GM12878 (cell line): ENCODE measurements at regions not wholly inside any gene's neighbourhood (a gene's known extent, or its start where the extent isn't known, plus 50 kb on each side); places are given as distances from the start of the nearest gene placed in this dataset.

Experiments used
- ATAC-seq: fragments of 200-7000 bp; cut with Tn5 transposase; 3 replicates; pipeline ENCODE4 v1.9.1; 2020; ENCODE audit warnings: mild to moderate bottlenecking, moderate library complexity
- BruUV-seq: library from RNA; stranded (reverse); fragments of 400-500 nt; replicated peaks from 2 replicates; lab custom pipeline; 2021; lab: Mats Ljungman, UMichigan
- CTCF ChIA-PET: fragments of 300-600 bp; sonication (Branson Sonifier 250); formaldehyde crosslinking; extraction: SDS; loops from one replicate; lab custom pipeline; 2021; ENCODE audit warnings: inconsistent platforms; lab: Yijun Ruan, JAX
- POLR2A ChIA-PET: fragments of 350-600 bp; formaldehyde crosslinking; extraction: SDS; loops from one replicate; lab custom pipeline; 2021; ENCODE audit warnings: inconsistent platforms; lab: Charles Lee
- RAD21 ChIA-PET: fragments of 300-600 bp; sonication (Branson Sonifier 250); formaldehyde crosslinking; loops from one replicate; lab custom pipeline; 2023; ENCODE audit warnings: antibody characterized with exemption; ENCODE audit not compliant: unreplicated experiment; lab: Charles Lee
- SMC1A ChIA-PET: fragments of 300-600 bp; sonication (Branson Sonifier 250); formaldehyde crosslinking; loops from one replicate; lab custom pipeline; 2023; ENCODE audit not compliant: unreplicated experiment, uncharacterized antibody; lab: Charles Lee
- DNase-seq: peaks from one replicate; pipeline ENCODE4 v3.0.0-alpha.2; 2011; ENCODE audit warnings: low read depth, low spot score
- FAIRE-seq: peaks from 3 replicates; lab custom pipeline; 2011; peaks lifted over from hg19 to GRCh38; lab: Jason Lieb, UNC
- H2AFZ ChIP-seq: 2 replicates; pipeline ENCODE4 v1.6.0; 2011; ENCODE audit warnings: low read depth, low read length, control low read depth; ENCODE audit not compliant: control insufficient read depth
- H3K27ac ChIP-seq: 2 replicates; pipeline ENCODE4 v1.5.1; 2011; ENCODE audit warnings: control low read depth; ENCODE audit not compliant: control insufficient read depth, insufficient read depth
- H3K27me3 ChIP-seq, 2 experiments: replicated peaks in 1 of 2; 2 replicates each; pipeline versions ENCODE4 v1.6.0 to v1.6.1; 2011; ENCODE audit warnings: low read length in 1 of 2; ENCODE audit not compliant: control insufficient read depth in 2 of 2, insufficient read depth in 2 of 2
- H3K36me3 ChIP-seq, 2 experiments: 2 replicates each; pipeline ENCODE4 v1.5.1; 2011; ENCODE audit warnings: low read length in 1 of 2; ENCODE audit not compliant: control insufficient read depth in 2 of 2, insufficient read depth in 2 of 2
- H3K4me1 ChIP-seq: 2 replicates; pipeline ENCODE4 v1.6.1; 2011; ENCODE audit warnings: mild to moderate bottlenecking, low read length, moderate library complexity, mixed read lengths; ENCODE audit not compliant: control insufficient read depth, insufficient read depth
- H3K4me2 ChIP-seq: 2 replicates; pipeline ENCODE4 v1.6.0; 2011; ENCODE audit warnings: control low read depth; ENCODE audit not compliant: control insufficient read depth, insufficient read depth
- H3K4me3 ChIP-seq: fragments of 200-600 bp; sonication (generic); 2 replicates; pipeline ENCODE4 v1.5.1; 2016
- H3K79me2 ChIP-seq: 2 replicates; pipeline ENCODE4 v1.6.0; 2011; ENCODE audit warnings: low read length; ENCODE audit not compliant: control insufficient read depth, insufficient read depth
- H3K9ac ChIP-seq: 2 replicates; pipeline ENCODE4 v1.8.0; 2011; ENCODE audit warnings: low read length, control low read depth, mixed read lengths; ENCODE audit not compliant: control insufficient read depth, insufficient read depth
- H3K9me3 ChIP-seq: replicated peaks from 3 replicates; pipeline ENCODE4 v1.5.1; 2011; ENCODE audit warnings: mild to moderate bottlenecking, low read length; ENCODE audit not compliant: control insufficient read depth, insufficient read depth
- H4K20me1 ChIP-seq: 2 replicates; pipeline ENCODE4 v1.6.0; 2011; ENCODE audit not compliant: control insufficient read depth, insufficient read depth
- BCL11A ChIP-seq: IDR thresholded peaks from 2 replicates; pipeline ENCODE4 v1.6.1; 2011; ENCODE audit warnings: low read depth, low read length
- BRCA1 ChIP-seq: IDR thresholded peaks from 2 replicates; pipeline ENCODE4 v1.6.1; 2011; ENCODE audit warnings: low read depth, low read length, improper control_type of control experiment
- FOXM1 ChIP-seq: IDR thresholded peaks from 2 replicates; pipeline ENCODE4 v1.6.1; 2012; ENCODE audit warnings: low read depth, mild to moderate bottlenecking, inconsistent platforms, low read length, moderate library complexity
- MEF2A ChIP-seq: IDR thresholded peaks from 2 replicates; pipeline ENCODE4 v1.6.1; 2011; ENCODE audit warnings: low read depth, mild to moderate bottlenecking, low read length, moderate library complexity; ENCODE audit not compliant: insufficient read depth
- PKNOX1 ChIP-seq: fragments of 450-650 bp; IDR thresholded peaks from 2 replicates; pipeline ENCODE4 v1.6.1; 2016; ENCODE audit warnings: mild to moderate bottlenecking
- PRDM15 ChIP-seq: fragments of 450-650 bp; formaldehyde crosslinking; IDR thresholded peaks from 2 replicates; pipeline ENCODE4 v1.4.0; 2020; ENCODE audit warnings: mild to moderate bottlenecking, moderate library complexity
- RB1 ChIP-seq: fragments of 450-650 bp; formaldehyde crosslinking; IDR thresholded peaks from 2 replicates; pipeline ENCODE4 v1.6.1; 2017; ENCODE audit warnings: mild to moderate bottlenecking, borderline replicate concordance
- RBBP5 ChIP-seq: fragments of 200-600 bp; sonication (generic); conservative IDR thresholded peaks from 2 replicates; pipeline ENCODE4 v1.6.1; 2016
- SIX5 ChIP-seq: IDR thresholded peaks from 2 replicates; pipeline ENCODE4 v1.6.1; 2011; ENCODE audit warnings: mild to moderate bottlenecking, low read depth, low read length, moderate library complexity; ENCODE audit not compliant: severe bottlenecking
- SMARCA5 ChIP-seq: fragments of 450-650 bp; IDR thresholded peaks from 2 replicates; pipeline ENCODE4 v1.6.1; 2017; ENCODE audit warnings: mild to moderate bottlenecking
- SUZ12 ChIP-seq: fragments of 200-600 bp; sonication (generic); IDR thresholded peaks from one replicate; pipeline ENCODE4 v1.6.1; 2018; ENCODE audit warnings: antibody characterized with exemption, mild to moderate bottlenecking; ENCODE audit not compliant: unreplicated experiment
- YY1 ChIP-seq: IDR thresholded peaks from 2 replicates; pipeline ENCODE4 v1.6.1; 2011; ENCODE audit warnings: low read depth, mild to moderate bottlenecking, low read length
- ZNF384 ChIP-seq: IDR thresholded peaks from 2 replicates; pipeline ENCODE4 v1.6.1; 2012; ENCODE audit warnings: low read depth, mild to moderate bottlenecking, low read length, improper control_type of control experiment, borderline replicate concordance
- WGBS: methylation state at CpG from one replicate; pipeline ENCODE4 v1.1.6; 2016; ENCODE audit warnings: low lambda C conversion rate; ENCODE audit not compliant: insufficient replicate concordance, insufficient coverage; ENCODE audit errors: missing lambda C conversion rate; 5-methylcytosine and 5-hydroxymethylcytosine counted together
- in situ Hi-C: fragments of 300-500 bp; cut with MboI; formaldehyde crosslinking; loops from 9 replicates; pipeline ENCODE4 v1.14.3; 2018; ENCODE audit warnings: mixed read lengths
- intact Hi-C: fragments of 100-400 bp; cut with micrococcal nuclease; formaldehyde crosslinking; loops from one replicate; pipeline ENCODE4 v1.14.2; 2022; ENCODE audit not compliant: unreplicated experiment

- TF ChIP-seq MEF2A = no peak
Observed at GRCh38 chr5:38731461-38731860, 114.4 kb upstream of the OSMR start (continued).

GRCh38 chr5:38734353-38734752 lies 111.5 kb upstream of the OSMR start:
- H3K36me3 ChIP-seq = no peaks in the 10 kb centered on the region
- no peak overlapping the region for H3K4me3 ChIP-seq
- no peak overlapping the region for H2AFZ ChIP-seq
- H4K20me1 ChIP-seq = no peaks in the 10 kb centered on the region
- no peak for FAIRE-seq
- POLR2A ChIA-PET = no interaction called here
- no peaks in the 10 kb centered on the region for H3K9me3 ChIP-seq
- H3K4me1 ChIP-seq = no peaks in the 10 kb centered on the region
- H3K9ac ChIP-seq = no peak overlapping the region
- CTCF ChIA-PET = no interaction called here
- no peak for DNase-seq
- intact Hi-C loops = no loop called here
- TF ChIP-seq YY1 = no peak
- TF ChIP-seq BRCA1 = no peak
- no peak for TF ChIP-seq SUZ12
- no peak for TF ChIP-seq BCL11A
- TF ChIP-seq SMARCA5 = no peak
- TF ChIP-seq RBBP5 = no peak
- no peak for TF ChIP-seq FOXM1
- no peaks in the 10 kb centered on the region for H3K79me2 ChIP-seq
- WGBS = 18% methylated on average over 4 of the region's 4 CpGs
- RAD21 ChIA-PET = no interaction called here
- H3K27ac ChIP-seq = no peak overlapping the region
- no TSS peak for BruUV-seq
- H3K27me3 ChIP-seq = no peaks in the 10 kb centered on the region
- ATAC-seq = no peak
- in situ Hi-C loops = no loop called here
- SMC1A ChIA-PET = no interaction called here
- H3K4me2 ChIP-seq = no peak overlapping the region

GRCh38 chr5:38736089-38736488 lies 109.7 kb upstream of the OSMR start:
- WGBS = 49% methylated on average over 2 of the region's 2 CpGs
- no peaks in the 10 kb centered on the region for H3K4me1 ChIP-seq
- BruUV-seq = no TSS peak
- H3K79me2 ChIP-seq = no peaks in the 10 kb centered on the region
- in situ Hi-C loops (no loop called here), intact Hi-C loops (no loop called here)
- RAD21 ChIA-PET = no interaction called here
- no peaks in the 10 kb centered on the region for H3K36me3 ChIP-seq
- no peaks in the 10 kb centered on the region for H3K9me3 ChIP-seq
- DNase-seq (no peak), ATAC-seq (no peak), FAIRE-seq (no peak)
- no peak overlapping the region for H3K9ac ChIP-seq
- CTCF ChIA-PET = interaction anchor here (1.1 kb wide), 1 partner anchor 345 kb away, joined by 3 read pairs; no protein-coding TSS in a partner anchor
- no peak overlapping the region for H3K4me3 ChIP-seq
- SMC1A ChIA-PET = interaction anchor here (1.0 kb wide), 1 partner anchor 15 kb away, joined by 3 read pairs; no protein-coding TSS in a partner anchor
- H3K27me3 ChIP-seq = no peaks in the 10 kb centered on the region
- no peak overlapping the region for H3K4me2 ChIP-seq
- H3K27ac ChIP-seq = no peak overlapping the region
- POLR2A ChIA-PET = no interaction called here
- no peak overlapping the region for H2AFZ ChIP-seq
- no peaks in the 10 kb centered on the region for H4K20me1 ChIP-seq
- TF ChIP-seq RB1 (no peak), SIX5 (no peak), PRDM15 (CRISPR knock-in tag) (no peak), BRCA1 (no peak), PKNOX1 (no peak), ZNF384 (no peak), SUZ12 (no peak)
